SH-SY5Y (cell line): ENCODE measurements at regions not wholly inside any gene's neighbourhood (a gene's known extent, or its start where the extent isn't known, plus 50 kb on each side); places are given as distances from the start of the nearest gene placed in this dataset.

Experiments
- GATA2 ChIP-seq: IDR thresholded peaks from 2 replicates; pipeline ENCODE4 v1.6.1; 2011; ENCODE audit warnings: mild to moderate bottlenecking, low read depth, low read length
- GATA3 ChIP-seq: IDR thresholded peaks from 2 replicates; pipeline ENCODE4 v1.6.1; 2011; ENCODE audit warnings: low read depth, mild to moderate bottlenecking, low read length, moderate library complexity

DNA sequence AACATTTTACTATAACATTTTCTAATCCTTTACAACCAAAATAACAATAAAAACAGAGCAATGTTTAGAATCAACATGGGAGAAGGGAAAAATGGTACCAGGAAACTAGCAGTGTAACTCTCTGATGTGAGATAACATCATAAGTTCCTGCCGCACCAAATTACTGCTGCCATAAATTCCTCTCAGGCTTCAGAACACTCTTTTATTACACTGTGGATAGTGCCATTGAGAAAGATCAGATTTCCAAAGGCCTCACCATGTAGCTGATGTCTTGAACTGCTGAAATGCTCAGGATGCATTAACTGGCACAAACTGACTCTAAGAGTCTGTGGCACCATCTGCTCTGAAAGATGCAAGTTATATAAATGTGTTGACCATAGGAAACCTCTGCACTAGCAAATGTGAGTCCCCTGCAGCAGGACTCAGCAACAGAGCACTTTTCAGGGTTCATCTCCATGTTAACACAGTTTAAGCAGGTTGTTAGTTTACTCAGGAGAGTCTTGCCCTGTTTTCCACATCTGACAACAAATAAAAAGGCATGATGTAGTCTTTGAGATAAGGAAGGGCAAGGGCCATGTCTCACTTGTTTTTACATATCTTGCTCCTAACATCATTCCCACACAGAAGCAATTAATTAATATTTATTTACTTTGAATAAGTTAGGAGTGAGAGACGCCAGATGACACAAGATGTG, 218.1 kb downstream of the CETN3 start:
- TF ChIP-seq GATA2 (peak; percentile 69), GATA3 (peak; percentile 66)

GRCh38 chr5:90185897-90186468, 223.6 kb downstream of the CETN3 start:
- TF ChIP-seq GATA2: no peak

DNA sequence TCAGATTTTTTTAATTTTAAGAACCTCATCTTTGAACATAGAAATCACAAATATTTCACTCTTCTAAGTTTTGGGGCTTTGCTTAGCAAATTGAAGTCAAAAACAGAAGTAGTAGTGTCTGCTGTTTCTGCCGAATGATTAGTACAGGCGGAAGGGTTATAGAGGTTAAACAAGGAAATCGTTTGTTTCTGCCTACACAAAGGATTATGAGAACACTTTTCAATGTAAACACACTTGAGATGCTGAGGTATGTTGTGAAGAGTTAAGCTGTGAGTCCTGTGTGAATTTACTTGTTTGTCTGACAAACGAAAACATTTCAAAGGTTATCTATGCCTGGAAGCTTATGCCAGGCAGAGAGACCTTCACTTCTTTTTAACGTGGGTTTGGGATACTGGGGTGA, 224.8 kb downstream of the CETN3 start:
- no peak for TF ChIP-seq GATA2
- TF ChIP-seq GATA3: no peak

GRCh38 chr5:90182726-90183125, 226.8 kb downstream of the CETN3 start:
- TF ChIP-seq GATA2 (no peak), GATA3 (no peak)

DNA sequence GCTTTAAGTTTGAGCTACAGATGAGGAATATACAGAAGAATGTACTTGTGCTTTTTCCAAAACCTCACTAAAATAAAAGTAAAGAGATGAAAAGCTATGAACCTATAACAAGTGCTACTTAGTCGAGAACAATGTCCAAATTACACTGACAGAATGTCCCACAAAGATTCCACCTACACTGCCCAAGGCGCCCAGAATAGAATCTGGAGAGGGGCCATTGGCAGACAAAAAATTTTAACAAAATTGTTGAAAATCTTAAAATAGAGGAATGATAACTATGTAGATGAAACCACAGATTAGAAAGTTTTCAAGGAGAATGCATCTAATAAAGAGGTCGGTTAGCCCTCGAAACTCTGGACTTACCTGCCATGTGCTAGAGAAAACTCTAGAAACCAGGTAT, 235.3 kb downstream of the CETN3 start:
- no peak for TF ChIP-seq GATA3
- TF ChIP-seq GATA2: no peak

GRCh38 chr5:90173299-90174030, 236.1 kb downstream of the CETN3 start:
- no peak for TF ChIP-seq GATA3
- no peak for TF ChIP-seq GATA2

DNA sequence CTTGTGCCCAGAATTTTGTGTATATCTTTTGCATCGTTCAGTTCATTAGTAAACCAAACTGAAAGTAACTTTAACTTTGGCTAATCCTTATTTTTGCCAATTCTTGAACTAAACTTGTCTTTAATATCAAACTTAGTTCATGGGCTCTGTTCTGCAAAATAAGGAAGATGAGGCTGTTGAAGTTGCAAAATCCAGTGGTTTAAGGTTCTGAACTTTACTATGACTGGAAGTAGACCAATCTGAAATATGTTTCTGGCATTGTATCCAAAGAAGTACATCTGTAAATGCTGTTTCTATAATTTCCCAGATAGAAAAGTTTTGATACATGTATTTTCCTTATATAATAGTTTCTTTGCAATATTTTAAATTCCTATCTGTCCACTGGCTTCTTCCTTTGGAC, 238.1 kb downstream of the CETN3 start:
- TF ChIP-seq GATA3 (no peak), GATA2 (no peak)

DNA sequence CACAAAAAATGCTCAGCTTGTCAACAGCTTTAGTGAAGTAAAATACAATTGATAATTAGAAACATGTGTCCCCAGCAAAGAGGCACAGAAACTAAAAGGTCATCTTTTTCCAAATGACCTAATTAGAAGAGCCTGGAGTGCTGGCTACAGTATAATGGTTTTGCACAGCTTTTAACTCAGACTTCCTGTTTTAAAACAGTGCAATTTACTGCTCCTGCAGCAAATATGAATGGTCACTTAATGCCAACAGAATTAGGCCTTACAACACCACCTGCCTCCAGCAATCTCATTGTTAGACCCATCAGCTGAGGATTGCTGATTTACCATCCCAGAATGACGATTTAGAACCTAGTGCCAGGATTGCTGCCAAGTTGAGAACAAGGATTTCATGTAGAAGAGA, 239.3 kb downstream of the CETN3 start:
- no peak for TF ChIP-seq GATA3
- TF ChIP-seq GATA2: no peak

DNA sequence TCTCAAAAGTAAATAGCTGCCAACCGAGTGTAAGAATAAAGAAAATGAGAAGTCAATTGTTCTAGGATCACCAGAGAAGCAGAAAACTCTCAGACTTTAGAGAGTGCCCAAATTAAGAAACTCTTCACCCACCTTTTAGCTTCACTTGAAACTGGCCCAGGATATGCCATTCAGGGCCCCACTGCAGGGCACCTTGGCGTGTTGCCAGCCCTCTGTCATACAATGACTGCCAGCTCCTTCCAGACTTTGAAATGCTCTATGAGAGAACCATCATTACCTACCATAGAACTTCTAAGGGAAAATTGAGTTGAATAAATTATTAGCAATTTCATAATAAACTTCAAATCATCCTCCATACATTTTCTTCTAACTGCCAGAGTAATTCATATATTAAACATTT, 240.5 kb downstream of the CETN3 start:
- no peak for TF ChIP-seq GATA3
- TF ChIP-seq GATA2: no peak

DNA sequence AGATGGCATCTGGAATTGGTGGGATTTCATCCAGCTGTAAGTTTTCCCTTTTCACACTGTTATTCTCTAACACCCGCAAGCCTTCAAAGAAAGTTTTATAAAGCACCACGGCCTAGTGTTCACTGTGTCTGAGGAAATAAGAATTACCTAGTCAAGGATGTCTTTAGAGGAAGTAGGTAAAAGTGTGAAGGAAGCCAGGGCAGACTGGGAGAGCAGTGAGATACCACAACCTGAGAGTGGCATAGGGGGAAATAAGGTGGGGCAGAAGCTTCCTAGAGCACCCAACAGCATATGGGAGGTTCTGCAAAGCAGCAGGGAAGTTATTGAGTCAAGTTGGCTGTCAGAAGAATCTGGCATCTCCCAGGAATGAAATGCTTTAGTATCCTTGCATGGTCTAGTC, 241.2 kb downstream of the CETN3 start:
- TF ChIP-seq GATA2 (no peak), GATA3 (no peak)

GRCh38 chr5:90166816-90167215, 242.7 kb downstream of the CETN3 start:
- TF ChIP-seq GATA2 (no peak), GATA3 (no peak)

DNA sequence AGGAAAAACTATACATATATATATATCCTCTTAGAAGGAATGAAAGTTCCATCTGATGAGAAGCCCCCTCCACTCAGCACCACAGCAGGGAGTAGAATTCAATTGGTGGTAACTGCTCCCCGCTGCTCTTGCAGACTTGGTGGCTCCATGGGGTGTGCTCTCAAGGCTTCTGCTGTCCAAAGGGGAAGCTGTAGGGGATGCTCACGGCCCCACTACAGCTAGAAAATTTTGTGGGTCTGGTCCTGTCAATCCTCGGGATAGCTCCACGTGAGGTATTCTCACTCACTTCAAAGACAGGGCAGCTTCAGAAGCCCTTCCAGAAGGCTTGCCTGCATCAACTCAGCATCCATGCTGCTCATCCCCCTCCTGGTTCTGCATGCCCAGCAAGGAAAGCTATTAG, 247.2 kb downstream of the CETN3 start:
- TF ChIP-seq GATA3 (no peak), GATA2 (no peak)

- TF ChIP-seq GATA3 (no peak), GATA2 (no peak)
Measured at GRCh38 chr5:90161414-90161813, 248.1 kb downstream of the CETN3 start.

- TF ChIP-seq GATA3 (no peak), GATA2 (no peak)
Measured at GRCh38 chr5:90158131-90158530, 251.4 kb downstream of the CETN3 start.

DNA sequence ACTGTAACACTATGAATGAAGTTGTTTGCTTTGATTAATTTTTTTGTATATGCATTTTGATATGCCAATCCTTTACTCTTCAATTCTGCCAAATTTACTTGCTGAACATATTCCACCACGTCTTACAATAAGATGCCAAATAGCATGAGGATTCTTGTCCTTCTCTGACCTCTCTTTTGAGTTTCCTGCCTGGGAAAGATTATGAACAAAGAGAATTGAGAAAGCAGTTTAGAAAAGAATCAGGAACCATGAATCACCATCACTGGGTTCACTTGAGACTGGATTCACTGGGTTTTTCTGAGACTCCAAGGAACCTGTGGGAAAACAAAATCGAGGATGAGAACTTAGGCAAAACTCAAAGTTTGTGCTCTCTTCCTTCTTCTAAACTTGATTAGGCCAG, 256.5 kb downstream of the CETN3 start:
- TF ChIP-seq GATA3: no peak
- TF ChIP-seq GATA2: no peak
